OCI-LY3 (cell line): ENCODE measurements at regions not wholly inside any gene's neighbourhood (a gene's known extent, or its start where the extent isn't known, plus 50 kb on each side); places are given as distances from the start of the nearest gene placed in this dataset.

Experiments used
- CTCF ChIP-seq: fragments of 200-600, 300-600 bp; sonication (generic); IDR thresholded peaks from 2 replicates; pipeline ENCODE4 v1.5.1; 2014; ENCODE audit warnings: antibody characterized with exemption, low read length, low read depth
- EZH2phosphoT487 ChIP-seq: fragments of 200-600 bp; shearing (Covaris generic); IDR thresholded peaks from 2 replicates; pipeline ENCODE4 v1.6.1; 2018; ENCODE audit warnings: antibody characterized with exemption, mixed run types, low read depth

GRCh38 chr10:90484518-90484917, 373.3 kb downstream of the HTR7 start:
- TF ChIP-seq CTCF (no peak), EZH2phosphoT487 (no peak)
